ENCODE measurements at regions not wholly inside any gene's neighbourhood (a gene's known extent, or its start where the extent isn't known, plus 50 kb on each side); places are given as distances from the start of the nearest gene placed in this dataset.

DNA sequence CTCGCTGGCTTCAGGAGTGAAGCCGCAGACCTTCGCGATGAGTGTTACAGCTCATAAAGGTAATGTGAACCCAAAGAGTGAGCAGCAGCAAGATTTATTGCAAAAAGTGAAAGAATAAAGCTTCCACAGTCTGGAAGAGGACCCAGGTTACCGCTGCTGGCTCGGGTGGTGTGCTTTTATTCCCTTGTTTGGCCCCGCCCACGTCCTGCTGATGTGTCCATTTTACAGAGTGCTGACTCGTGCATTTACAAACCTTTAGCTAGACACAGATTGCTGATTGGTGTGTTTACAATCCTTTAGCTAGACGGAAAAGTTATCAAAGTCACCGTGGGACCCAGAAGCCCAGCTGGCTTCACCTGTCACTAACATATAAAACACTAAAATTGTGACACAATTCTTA lies 1464.5 kb downstream of the ZPLD1 start:
- DNase-seq (ENCODE audit: low read depth in 2 of 2) = no peak
- H3K4me3 ChIP-seq (replicated peaks in 1 of 2; ENCODE audit: low read depth in 2 of 2, low read length in 2 of 2) = no peak overlapping the region
- TF ChIP-seq, protein P1, sequence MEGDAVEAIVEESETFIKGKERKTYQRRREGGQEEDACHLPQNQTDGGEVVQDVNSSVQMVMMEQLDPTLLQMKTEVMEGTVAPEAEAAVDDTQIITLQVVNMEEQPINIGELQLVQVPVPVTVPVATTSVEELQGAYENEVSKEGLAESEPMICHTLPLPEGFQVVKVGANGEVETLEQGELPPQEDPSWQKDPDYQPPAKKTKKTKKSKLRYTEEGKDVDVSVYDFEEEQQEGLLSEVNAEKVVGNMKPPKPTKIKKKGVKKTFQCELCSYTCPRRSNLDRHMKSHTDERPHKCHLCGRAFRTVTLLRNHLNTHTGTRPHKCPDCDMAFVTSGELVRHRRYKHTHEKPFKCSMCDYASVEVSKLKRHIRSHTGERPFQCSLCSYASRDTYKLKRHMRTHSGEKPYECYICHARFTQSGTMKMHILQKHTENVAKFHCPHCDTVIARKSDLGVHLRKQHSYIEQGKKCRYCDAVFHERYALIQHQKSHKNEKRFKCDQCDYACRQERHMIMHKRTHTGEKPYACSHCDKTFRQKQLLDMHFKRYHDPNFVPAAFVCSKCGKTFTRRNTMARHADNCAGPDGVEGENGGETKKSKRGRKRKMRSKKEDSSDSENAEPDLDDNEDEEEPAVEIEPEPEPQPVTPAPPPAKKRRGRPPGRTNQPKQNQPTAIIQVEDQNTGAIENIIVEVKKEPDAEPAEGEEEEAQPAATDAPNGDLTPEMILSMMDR (IDR thresholded peaks at IDR 0.05; ENCODE audit: low read depth, low read length) = no peak

DNA sequence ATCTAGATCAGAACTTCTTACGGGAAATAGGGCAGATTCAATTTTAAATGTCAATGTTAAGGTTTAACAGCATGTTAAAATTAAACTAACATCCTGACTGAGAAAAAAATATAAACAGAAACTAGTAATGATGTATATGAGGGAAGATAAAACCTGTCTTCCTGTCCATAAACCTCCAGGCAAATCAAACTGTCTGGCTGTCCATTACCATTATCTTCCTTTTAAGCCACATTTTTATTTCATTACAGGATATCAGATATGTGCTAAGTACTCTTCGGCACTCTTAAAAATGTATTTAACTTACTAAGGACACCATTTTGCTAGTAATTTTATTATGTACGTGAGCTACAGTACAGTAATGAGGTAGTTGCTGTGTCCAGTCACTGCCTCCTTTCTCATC lies 1461.7 kb upstream of the ALCAM start:
- no peak overlapping the region for H3K4me3 ChIP-seq (replicated peaks in 1 of 2; ENCODE audit: low read depth in 2 of 2, low read length in 2 of 2)
- no peak for DNase-seq (ENCODE audit: low read depth in 2 of 2)
- TF ChIP-seq, protein P1 (IDR thresholded peaks at IDR 0.05; ENCODE audit: low read depth, low read length) = no peak

DNA sequence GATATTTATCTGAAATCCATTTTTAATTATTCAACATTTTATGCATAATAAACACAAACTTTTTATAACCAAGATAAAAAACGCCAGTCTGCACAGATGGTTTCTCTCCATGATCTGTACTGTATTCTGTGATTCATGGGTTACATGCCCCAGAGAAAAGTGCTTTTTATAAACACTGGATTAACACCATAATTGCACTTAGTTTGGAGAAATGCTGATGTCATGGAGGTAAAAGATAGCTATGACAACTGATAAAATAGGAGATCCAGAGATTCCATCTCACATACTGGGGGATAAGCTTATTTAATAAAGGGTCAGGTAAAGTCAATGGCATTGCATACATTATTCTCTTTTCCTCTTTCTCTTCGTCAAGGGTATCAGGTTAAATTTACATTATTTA lies 1460.4 kb upstream of the ALCAM start:
- TF ChIP-seq, protein P1 (IDR thresholded peaks at IDR 0.05; ENCODE audit: low read depth, low read length) = no peak
- DNase-seq (ENCODE audit: low read depth in 2 of 2) = no peak
- H3K4me3 ChIP-seq (replicated peaks in 1 of 2; ENCODE audit: low read depth in 2 of 2, low read length in 2 of 2) = no peak overlapping the region

DNA sequence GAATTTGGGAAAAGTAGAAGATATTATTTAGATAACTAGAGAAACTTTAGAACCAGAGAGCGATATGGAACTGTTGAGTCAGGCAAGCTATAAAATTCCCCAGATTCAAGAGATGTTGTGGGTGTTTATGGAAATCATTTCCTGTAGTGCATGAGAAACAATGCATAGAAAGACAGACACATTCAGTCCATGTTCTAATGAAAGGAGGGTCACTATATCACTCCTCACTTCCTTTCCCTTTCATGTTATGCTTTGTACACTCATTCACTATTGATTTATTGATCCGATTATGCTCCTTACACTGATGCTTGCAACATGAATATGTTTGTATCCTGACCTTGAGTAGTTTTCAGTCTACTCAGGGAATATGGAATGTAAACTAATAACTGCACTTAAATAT lies 1459.9 kb upstream of the ALCAM start:
- H3K4me3 ChIP-seq (replicated peaks in 1 of 2; ENCODE audit: low read depth in 2 of 2, low read length in 2 of 2) = no peak overlapping the region
- no peak for DNase-seq (ENCODE audit: low read depth in 2 of 2)
- TF ChIP-seq, protein P1 (IDR thresholded peaks at IDR 0.05; ENCODE audit: low read depth, low read length) = no peak

DNA sequence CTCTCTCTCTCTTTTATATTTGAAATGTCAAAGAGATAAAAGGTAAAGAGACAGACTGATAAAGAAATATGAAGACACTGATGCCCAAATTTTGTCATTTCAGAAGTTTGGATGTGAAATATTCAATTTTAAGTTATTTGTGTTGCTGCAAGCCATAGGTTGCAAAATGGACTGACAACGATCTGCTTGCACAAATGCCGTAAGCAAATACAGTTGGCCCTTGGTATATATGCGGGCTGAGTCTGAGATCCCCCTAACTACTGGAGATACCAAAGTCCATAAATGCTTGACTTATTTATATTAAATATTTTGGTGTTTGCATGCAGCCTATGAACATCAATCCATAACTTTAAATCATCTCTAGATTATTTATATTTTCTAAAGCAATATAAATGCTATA lies 1459.1 kb upstream of the ALCAM start:
- DNase-seq (ENCODE audit: low read depth in 2 of 2) = no peak
- H3K4me3 ChIP-seq (replicated peaks in 1 of 2; ENCODE audit: low read depth in 2 of 2, low read length in 2 of 2) = no peak overlapping the region
- TF ChIP-seq, protein P1 (IDR thresholded peaks at IDR 0.05; ENCODE audit: low read depth, low read length) = no peak

- DNase-seq (ENCODE audit: low read depth in 2 of 2) = no peak
- H3K4me3 ChIP-seq (replicated peaks in 1 of 2; ENCODE audit: low read depth in 2 of 2, low read length in 2 of 2) = no peak overlapping the region
- TF ChIP-seq, protein P1 (IDR thresholded peaks at IDR 0.05; ENCODE audit: low read depth, low read length) = no peak
These were observed 1457.3 kb upstream of the ALCAM start for GRCh38 chr3:103909395-103909794.

DNA sequence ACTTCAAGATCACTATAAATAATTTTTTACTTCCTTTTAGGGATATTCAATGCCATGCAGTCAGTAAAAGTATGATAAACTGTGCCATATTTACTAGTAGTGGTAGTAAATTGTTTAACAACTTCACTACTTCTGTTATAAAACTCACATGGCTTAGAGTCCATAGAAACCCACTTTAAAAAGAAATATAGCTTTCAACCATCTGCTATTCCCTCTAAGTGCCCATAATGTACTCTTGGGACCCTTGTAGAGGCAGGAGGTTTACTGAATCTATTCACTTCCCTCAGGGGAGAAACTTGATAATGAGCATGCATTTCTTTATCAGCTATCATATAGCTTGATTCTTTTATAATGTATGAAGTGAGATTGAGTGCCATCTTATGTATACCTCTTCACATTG lies 1448.4 kb upstream of the ALCAM start:
- no peak overlapping the region for H3K4me3 ChIP-seq (replicated peaks in 1 of 2; ENCODE audit: low read depth in 2 of 2, low read length in 2 of 2)
- DNase-seq (ENCODE audit: low read depth in 2 of 2) = no peak
- TF ChIP-seq, protein P1 (IDR thresholded peaks at IDR 0.05; ENCODE audit: low read depth, low read length) = no peak
